SK-N-SH treated with all-trans-retinoic acid at 6 μM for 48 hours (cell line): ENCODE measurements at regions not wholly inside any gene's neighbourhood (a gene's known extent, or its start where the extent isn't known, plus 50 kb on each side); places are given as distances from the start of the nearest gene placed in this dataset.

ENCODE experiments used
- ARNTL ChIP-seq: fragments of 450-650 bp; formaldehyde crosslinking; IDR thresholded peaks from 2 replicates; pipeline ENCODE4 v1.5.0; 2020; ENCODE audit warnings: low read depth, mild to moderate bottlenecking, moderate library complexity, borderline replicate concordance
- CREB5 ChIP-seq: fragments of 250-450 bp; sonication (Bioruptor Pico); IDR thresholded peaks from 2 replicates; pipeline ENCODE4 v1.5.1; 2020; ENCODE audit warnings: low read depth, mild to moderate bottlenecking, moderate library complexity
- CSDC2 ChIP-seq: fragments of 250-450 bp; sonication (Bioruptor Pico); IDR thresholded peaks from 2 replicates; pipeline ENCODE4 v1.5.0; 2020; ENCODE audit warnings: mild to moderate bottlenecking, moderate library complexity
- OSR1 ChIP-seq: fragments of 250-450 bp; sonication (Bioruptor Pico); IDR thresholded peaks from 2 replicates; pipeline ENCODE4 v1.8.0; 2022; ENCODE audit warnings: moderate library complexity, mild to moderate bottlenecking, inconsistent platforms
- TCF4 ChIP-seq: fragments of 250-450 bp; sonication (Bioruptor Pico); IDR thresholded peaks from 2 replicates; pipeline ENCODE4 v1.8.0; 2021; ENCODE audit warnings: mild to moderate bottlenecking, moderate library complexity, borderline replicate concordance
- ZC3H10 ChIP-seq: fragments of 250-450 bp; sonication (Bioruptor Pico); IDR thresholded peaks from 2 replicates; pipeline ENCODE4 v1.5.1; 2021; ENCODE audit warnings: mild to moderate bottlenecking, moderate library complexity
- ZFP3 ChIP-seq: fragments of 250-450 bp; sonication (Bioruptor Pico); IDR thresholded peaks from 2 replicates; pipeline ENCODE4 v1.5.0; 2020; ENCODE audit warnings: mild to moderate bottlenecking, moderate library complexity
- ZFP30 ChIP-seq: fragments of 450-650 bp; formaldehyde crosslinking; IDR thresholded peaks from 2 replicates; pipeline ENCODE4 v1.5.0; 2022; ENCODE audit warnings: mild to moderate bottlenecking, moderate library complexity
- ZNF70 ChIP-seq: fragments of 450-650 bp; formaldehyde crosslinking; IDR thresholded peaks from 2 replicates; pipeline ENCODE4 v1.5.0; 2020; ENCODE audit warnings: mild to moderate bottlenecking, moderate library complexity
- ZNF8 ChIP-seq: fragments of 450-650 bp; formaldehyde crosslinking; IDR thresholded peaks from 2 replicates; pipeline ENCODE4 v1.5.0; 2020; ENCODE audit warnings: mild to moderate bottlenecking, moderate library complexity
- TF ChIP-seq, protein P1 (sequence below): fragments of 250-450 bp; sonication (Bioruptor Pico); IDR thresholded peaks from 2 replicates; pipeline ENCODE4 v1.8.0; 2020; ENCODE audit warnings: mild to moderate bottlenecking, moderate library complexity, borderline replicate concordance
- TF ChIP-seq, protein P2 (sequence below): fragments of 250-450 bp; sonication (Bioruptor Pico); IDR thresholded peaks from 2 replicates; pipeline ENCODE4 v1.8.0; 2021; ENCODE audit warnings: low read depth, mild to moderate bottlenecking, moderate library complexity, borderline replicate concordance

GRCh38 chr4:119810001-119810400 lies 181.4 kb upstream of the PDE5A start:
- TF ChIP-seq, protein P1, sequence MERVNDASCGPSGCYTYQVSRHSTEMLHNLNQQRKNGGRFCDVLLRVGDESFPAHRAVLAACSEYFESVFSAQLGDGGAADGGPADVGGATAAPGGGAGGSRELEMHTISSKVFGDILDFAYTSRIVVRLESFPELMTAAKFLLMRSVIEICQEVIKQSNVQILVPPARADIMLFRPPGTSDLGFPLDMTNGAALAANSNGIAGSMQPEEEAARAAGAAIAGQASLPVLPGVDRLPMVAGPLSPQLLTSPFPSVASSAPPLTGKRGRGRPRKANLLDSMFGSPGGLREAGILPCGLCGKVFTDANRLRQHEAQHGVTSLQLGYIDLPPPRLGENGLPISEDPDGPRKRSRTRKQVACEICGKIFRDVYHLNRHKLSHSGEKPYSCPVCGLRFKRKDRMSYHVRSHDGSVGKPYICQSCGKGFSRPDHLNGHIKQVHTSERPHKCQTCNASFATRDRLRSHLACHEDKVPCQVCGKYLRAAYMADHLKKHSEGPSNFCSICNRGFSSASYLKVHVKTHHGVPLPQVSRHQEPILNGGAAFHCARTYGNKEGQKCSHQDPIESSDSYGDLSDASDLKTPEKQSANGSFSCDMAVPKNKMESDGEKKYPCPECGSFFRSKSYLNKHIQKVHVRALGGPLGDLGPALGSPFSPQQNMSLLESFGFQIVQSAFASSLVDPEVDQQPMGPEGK = no peak
- no peak for TF ChIP-seq ZFP30 (CRISPR knock-in tag)
- TF ChIP-seq CSDC2 (CRISPR knock-in tag) = no peak
- no peak for TF ChIP-seq ZFP3 (CRISPR knock-in tag)
- TF ChIP-seq OSR1 (CRISPR knock-in tag) = no peak
- no peak for TF ChIP-seq TCF4 (CRISPR knock-in tag)
- no peak for TF ChIP-seq CREB5
- no peak for TF ChIP-seq ARNTL (CRISPR knock-in tag)
- TF ChIP-seq ZNF70 (CRISPR knock-in tag) = no peak
- no peak for TF ChIP-seq ZNF8 (CRISPR knock-in tag)
- TF ChIP-seq, protein P2, sequence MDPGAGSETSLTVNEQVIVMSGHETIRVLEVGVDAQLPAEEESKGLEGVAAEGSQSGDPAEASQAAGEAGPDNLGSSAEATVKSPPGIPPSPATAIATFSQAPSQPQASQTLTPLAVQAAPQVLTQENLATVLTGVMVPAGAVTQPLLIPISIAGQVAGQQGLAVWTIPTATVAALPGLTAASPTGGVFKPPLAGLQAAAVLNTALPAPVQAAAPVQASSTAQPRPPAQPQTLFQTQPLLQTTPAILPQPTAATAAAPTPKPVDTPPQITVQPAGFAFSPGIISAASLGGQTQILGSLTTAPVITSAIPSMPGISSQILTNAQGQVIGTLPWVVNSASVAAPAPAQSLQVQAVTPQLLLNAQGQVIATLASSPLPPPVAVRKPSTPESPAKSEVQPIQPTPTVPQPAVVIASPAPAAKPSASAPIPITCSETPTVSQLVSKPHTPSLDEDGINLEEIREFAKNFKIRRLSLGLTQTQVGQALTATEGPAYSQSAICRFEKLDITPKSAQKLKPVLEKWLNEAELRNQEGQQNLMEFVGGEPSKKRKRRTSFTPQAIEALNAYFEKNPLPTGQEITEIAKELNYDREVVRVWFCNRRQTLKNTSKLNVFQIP = no peak
- no peak for TF ChIP-seq ZC3H10 (CRISPR knock-in tag)
